ENCODE measurements at regions not wholly inside any gene's neighbourhood (a gene's known extent, or its start where the extent isn't known, plus 50 kb on each side); places are given as distances from the start of the nearest gene placed in this dataset.

- Histone ChIP-seq H3K4me1 (ENCODE audit: low read length) (no peaks in the 10 kb centered on the region), H3K9ac (ENCODE audit: low read length) (no peak overlapping the region), H4K20me1 (ENCODE audit: insufficient read depth, low read length) (no peaks in the 10 kb centered on the region), H3K4me3 (ENCODE audit: low read length) (no peak overlapping the region), H2AFZ (ENCODE audit: low read length) (no peak overlapping the region), H3F3A (ENCODE audit: insufficient read depth, low read length) (no peaks in the 10 kb centered on the region), H3K9me3 (replicated peaks; ENCODE audit: insufficient read depth, low read length) (no peaks in the 10 kb centered on the region), H3K4me2 (ENCODE audit: low read depth, low read length) (no peak overlapping the region), H3K27ac (ENCODE audit: low read length) (no peak overlapping the region), H3K36me3 (replicated peaks; ENCODE audit: insufficient read depth, low read length) (no peaks in the 10 kb centered on the region), H3K27me3 (replicated peaks; ENCODE audit: insufficient read depth, low read length) (no peaks in the 10 kb centered on the region), H3K9me2 (replicated peaks; ENCODE audit: insufficient read depth, low read length) (no peaks in the 10 kb centered on the region), H3K79me2 (ENCODE audit: low read length) (no peaks in the 10 kb centered on the region)
- no peak for DNase-seq
- TF ChIP-seq EZH2phosphoT487 (IDR thresholded peaks at IDR 0.05; ENCODE audit: low read length) (no peak), CTCF (IDR thresholded peaks at IDR 0.05; ENCODE audit: low read length) (no peak)
Measured at GRCh38 chr12:78797196-78797931, 67.2 kb upstream of the SYT1 start.

- no peak for DNase-seq
- TF ChIP-seq EZH2phosphoT487 (IDR thresholded peaks at IDR 0.05; ENCODE audit: low read length) (no peak), EZH2 (optimal IDR thresholded peaks at IDR 0.05; ENCODE audit: low read depth, low read length) (no peak), CTCF (IDR thresholded peaks at IDR 0.05; ENCODE audit: low read length) (no peak)
- H2AFZ ChIP-seq (ENCODE audit: low read length) = no peak overlapping the region
- H3F3A ChIP-seq (ENCODE audit: insufficient read depth, low read length) = no peaks in the 10 kb centered on the region
- H4K20me1 ChIP-seq (ENCODE audit: insufficient read depth, low read length) = no peaks in the 10 kb centered on the region
- no peaks in the 10 kb centered on the region for H3K4me1 ChIP-seq (ENCODE audit: low read length)
- no peak overlapping the region for H3K4me3 ChIP-seq (ENCODE audit: low read length)
- H3K9me2 ChIP-seq (replicated peaks; ENCODE audit: insufficient read depth, low read length) = no peaks in the 10 kb centered on the region
- H3K27ac ChIP-seq (ENCODE audit: low read length) = no peak overlapping the region
- no peaks in the 10 kb centered on the region for H3K36me3 ChIP-seq (replicated peaks; ENCODE audit: insufficient read depth, low read length)
- H3K79me2 ChIP-seq (ENCODE audit: low read length) = no peaks in the 10 kb centered on the region
- no peak overlapping the region for H3K9ac ChIP-seq (ENCODE audit: low read length)
- no peaks in the 10 kb centered on the region for H3K9me3 ChIP-seq (replicated peaks; ENCODE audit: insufficient read depth, low read length)
- H3K4me2 ChIP-seq (ENCODE audit: low read depth, low read length) = no peak overlapping the region
- H3K27me3 ChIP-seq (replicated peaks; ENCODE audit: insufficient read depth, low read length) = no peaks in the 10 kb centered on the region
Measured at GRCh38 chr12:78799649-78800048, 64.9 kb upstream of the SYT1 start.

- no peaks in the 10 kb centered on the region for H3K9me3 ChIP-seq (replicated peaks; ENCODE audit: insufficient read depth, low read length)
Measured at GRCh38 chr12:78802593-78802992, 62.0 kb upstream of the SYT1 start.

More at GRCh38 chr12:78802593-78802992, 62.0 kb upstream of the SYT1 start:
- no peaks in the 10 kb centered on the region for H3K36me3 ChIP-seq (replicated peaks; ENCODE audit: insufficient read depth, low read length)
- no peak overlapping the region for H3K27ac ChIP-seq (ENCODE audit: low read length)
- DNase-seq = no peak
- no peak overlapping the region for H3K4me2 ChIP-seq (ENCODE audit: low read depth, low read length)
- H3K9ac ChIP-seq (ENCODE audit: low read length) = no peak overlapping the region
- no peak overlapping the region for H3K4me3 ChIP-seq (ENCODE audit: low read length)
- H3K27me3 ChIP-seq (replicated peaks; ENCODE audit: insufficient read depth, low read length) = no peaks in the 10 kb centered on the region
- H3F3A ChIP-seq (ENCODE audit: insufficient read depth, low read length) = no peaks in the 10 kb centered on the region
- no peaks in the 10 kb centered on the region for H3K9me2 ChIP-seq (replicated peaks; ENCODE audit: insufficient read depth, low read length)
- H3K4me1 ChIP-seq (ENCODE audit: low read length) = no peaks in the 10 kb centered on the region
- no peaks in the 10 kb centered on the region for H3K79me2 ChIP-seq (ENCODE audit: low read length)
- no peak overlapping the region for H2AFZ ChIP-seq (ENCODE audit: low read length)
- TF ChIP-seq CTCF (IDR thresholded peaks at IDR 0.05; ENCODE audit: low read length) = no peak
- TF ChIP-seq EZH2phosphoT487 (IDR thresholded peaks at IDR 0.05; ENCODE audit: low read length) = no peak
- no peak for TF ChIP-seq EZH2 (optimal IDR thresholded peaks at IDR 0.05; ENCODE audit: low read depth, low read length)
- H4K20me1 ChIP-seq (ENCODE audit: insufficient read depth, low read length) = no peaks in the 10 kb centered on the region
